NCI-H2081 (cell line): ENCODE measurements at regions not wholly inside any gene's neighbourhood (a gene's known extent, or its start where the extent isn't known, plus 50 kb on each side); places are given as distances from the start of the nearest gene placed in this dataset.
A peak's percentile ranks its signal among the peaks of the same experiment; 100 is the strongest.

ENCODE experiments used
- DNase-seq, 2 experiments: peaks; one replicate each; lab custom pipeline; 2025; lab: John Stamatoyannopoulos, UW

GRCh38 chr13:104321756-104322155 lies 1255.5 kb upstream of the SLC10A2 start:
- DNase-seq, result no peak

- DNase-seq, result no peak
Measured at GRCh38 chr13:104320446-104320845, 1254.2 kb upstream of the SLC10A2 start.

- peak; percentile 24 to 39 for DNase-seq
Measured at GRCh38 chr13:104318121-104318520, 1251.9 kb upstream of the SLC10A2 start.

- DNase-seq, result no peak
Measured at GRCh38 chr13:104315606-104316005, 1249.4 kb upstream of the SLC10A2 start.

DNA sequence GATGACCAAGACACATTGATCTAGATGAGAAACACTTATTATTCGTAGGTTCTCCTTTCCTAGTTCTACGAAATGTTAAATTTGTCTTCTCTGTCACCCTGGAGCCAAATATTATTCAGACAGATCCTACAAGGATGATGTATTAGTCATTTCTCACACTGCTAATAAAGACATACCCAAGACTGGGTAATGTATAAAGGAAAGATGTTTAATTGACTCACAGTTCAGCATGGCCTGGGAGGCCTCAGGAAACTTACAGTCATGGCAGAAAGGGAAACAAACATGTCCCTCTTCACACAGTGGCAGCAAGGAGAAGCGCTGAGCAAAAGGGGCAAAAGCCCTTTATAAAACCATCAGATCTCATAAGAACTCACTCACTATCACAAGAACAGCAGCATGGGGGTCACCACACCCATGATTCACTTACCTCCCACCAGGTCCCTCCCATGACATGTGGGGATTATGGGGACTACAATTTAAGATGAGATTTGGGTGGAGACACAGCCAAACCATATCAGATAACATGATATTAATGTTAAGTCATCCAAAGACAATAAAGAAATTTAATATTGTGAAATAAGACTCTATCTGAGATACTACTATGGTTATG lies 1248.8 kb upstream of the SLC10A2 start:
- no peak for DNase-seq

GRCh38 chr13:104314321-104314720 lies 1248.1 kb upstream of the SLC10A2 start:
- DNase-seq, result no peak

DNA sequence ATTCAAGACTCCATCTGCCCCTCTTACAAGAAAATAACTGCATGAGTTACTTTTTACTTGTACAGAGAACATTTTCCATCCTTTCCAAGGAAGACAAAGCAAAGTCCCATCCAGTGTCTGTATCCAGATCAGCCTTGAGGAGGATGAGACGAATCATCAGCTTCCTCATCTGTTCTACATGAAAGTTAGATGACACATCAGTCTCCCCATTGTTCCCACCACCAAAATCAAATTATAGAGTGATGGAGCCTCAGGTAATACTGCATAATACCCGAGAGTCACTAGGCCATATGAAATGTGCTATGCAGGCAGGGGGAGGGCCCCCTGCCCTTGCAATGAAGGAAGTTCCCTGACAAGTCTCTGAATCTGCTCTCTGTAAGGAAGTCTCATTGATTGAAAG lies 1244.6 kb upstream of the SLC10A2 start:
- DNase-seq, result no peak

DNA sequence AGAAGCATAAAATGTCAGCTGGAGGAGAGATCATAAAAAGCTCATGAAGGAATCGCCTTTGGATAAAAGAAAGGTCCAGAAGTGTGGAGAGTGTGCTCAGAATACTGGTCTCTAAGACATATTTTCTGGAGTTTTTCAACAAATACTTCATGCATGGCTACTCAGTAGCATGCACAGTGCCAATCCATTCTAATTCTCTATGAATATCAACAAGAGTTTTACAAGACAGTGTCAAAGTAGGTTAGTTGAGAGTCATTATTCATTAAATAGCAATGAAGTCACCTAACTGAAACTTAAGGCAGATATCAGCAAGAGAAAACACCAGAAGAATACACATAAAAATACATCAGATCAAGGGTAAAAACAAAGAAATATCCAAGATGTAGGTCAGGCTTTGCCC lies 1243.2 kb upstream of the SLC10A2 start:
- DNase-seq, result no peak

- no peak for DNase-seq
Measured at GRCh38 chr13:104301171-104301975, 1235.2 kb upstream of the SLC10A2 start.

DNA sequence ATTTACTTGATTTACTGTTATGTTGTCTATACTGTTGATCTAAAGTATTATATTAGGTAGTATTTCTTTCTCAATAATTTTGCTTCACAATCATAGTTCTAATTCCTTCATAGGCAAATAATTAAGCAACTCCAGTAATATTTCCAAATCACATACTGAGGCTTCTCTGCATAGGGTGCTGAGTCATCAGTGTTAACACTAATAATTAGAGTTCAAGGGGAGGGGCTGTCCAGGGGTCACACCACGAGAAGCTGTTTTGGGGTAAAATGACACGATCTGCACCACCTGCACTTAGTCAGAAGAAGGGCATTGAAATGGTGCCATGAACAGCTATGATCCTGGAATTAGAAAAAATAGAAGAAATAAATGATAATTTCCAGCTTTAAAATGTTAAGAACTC lies 1230.9 kb upstream of the SLC10A2 start:
- no peak for DNase-seq

DNA sequence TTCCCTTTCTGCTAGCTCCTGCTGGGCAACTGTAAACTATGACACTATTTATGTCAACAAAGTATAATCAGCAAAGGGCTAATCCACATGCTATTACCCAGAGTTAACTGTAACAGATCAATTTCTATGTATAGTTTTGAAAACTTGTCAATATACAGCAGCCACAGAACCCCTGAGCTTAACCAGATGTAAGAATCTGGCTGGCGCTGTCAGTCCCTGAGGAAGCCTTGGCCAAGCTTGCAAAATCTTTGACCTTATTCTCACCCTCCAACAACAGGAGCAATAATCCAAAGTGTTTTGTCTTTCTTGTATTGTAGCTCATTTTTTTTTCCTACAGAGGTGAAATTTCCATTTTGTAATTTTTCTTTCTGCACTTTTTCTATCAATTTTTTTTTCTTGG lies 1230.1 kb upstream of the SLC10A2 start:
- no peak for DNase-seq

- DNase-seq, result no peak
Measured at GRCh38 chr13:104295537-104295936, 1229.3 kb upstream of the SLC10A2 start.

DNA sequence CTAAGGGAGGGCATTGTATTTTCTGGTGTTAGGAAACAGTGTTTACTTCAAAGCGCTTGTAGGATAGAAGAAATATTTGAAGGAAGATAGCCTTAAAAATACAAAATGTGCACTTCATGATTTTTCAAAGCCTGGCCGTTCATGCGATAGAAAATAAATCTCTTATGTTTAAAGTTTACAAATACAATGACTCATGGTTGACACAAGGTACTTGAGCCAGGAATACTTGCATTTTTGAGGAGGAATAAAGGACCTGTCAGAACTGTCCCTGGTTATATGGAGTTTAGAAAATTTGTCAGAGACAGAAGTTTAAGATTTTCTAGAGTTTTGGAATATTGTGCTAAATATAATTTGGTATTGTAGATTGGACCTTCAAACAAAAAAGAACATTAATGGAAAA lies 1223.2 kb upstream of the SLC10A2 start:
- no peak for DNase-seq

DNA sequence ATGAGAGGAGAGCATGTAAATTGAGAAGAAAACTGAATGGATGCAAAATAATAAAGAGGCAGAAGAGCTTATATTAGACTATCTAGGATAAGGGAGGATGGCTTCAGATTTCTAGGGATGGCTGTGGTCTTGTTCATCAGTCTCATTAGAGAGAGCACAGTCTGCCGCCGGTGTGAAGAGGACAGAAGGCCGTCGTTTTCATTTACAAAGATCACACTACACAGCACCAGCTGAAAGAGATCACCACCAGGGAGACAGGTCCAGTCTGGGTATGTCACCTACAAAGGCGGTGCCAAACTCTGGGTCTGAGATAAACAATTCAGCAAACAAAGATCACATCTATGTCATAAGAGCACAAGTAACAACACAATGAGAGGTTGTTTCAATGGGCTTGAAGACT lies 1222.3 kb upstream of the SLC10A2 start:
- DNase-seq, result no peak

DNA sequence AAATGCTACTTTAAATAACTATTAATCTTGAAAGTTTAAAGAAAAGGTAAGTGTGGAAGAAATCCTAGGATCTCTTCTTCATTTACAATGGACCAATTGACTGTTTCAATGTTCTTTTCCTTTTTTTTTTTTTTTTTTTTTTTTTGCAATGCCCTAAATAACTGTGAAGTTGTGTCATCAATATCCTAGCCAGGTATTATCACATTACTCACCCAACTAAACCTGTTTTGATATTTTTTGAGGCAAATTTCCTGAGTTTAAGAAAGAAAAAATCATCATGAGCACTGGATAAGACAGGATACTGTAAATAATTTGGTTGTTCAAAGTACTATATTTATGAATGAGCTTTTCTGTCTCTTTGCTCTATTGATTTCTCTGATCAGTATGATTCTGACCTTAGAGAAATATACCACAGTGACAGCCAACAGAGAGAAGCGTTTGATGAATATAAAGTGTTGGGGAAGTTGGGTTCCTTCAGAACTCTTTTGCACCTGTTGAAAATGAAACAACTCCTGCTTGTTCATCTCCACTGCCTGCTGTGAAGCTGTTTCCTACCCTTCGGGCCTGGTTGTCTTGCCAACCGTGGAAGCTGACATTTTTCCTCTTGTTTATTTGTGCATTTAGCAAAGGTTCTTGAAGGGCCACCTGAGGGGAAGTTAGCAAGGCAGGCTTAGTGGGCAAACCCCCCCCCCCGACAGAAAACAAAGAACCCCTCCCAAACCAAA lies 1220.5 kb upstream of the SLC10A2 start:
- peak in 1 of 2 experiments; percentile 52 for DNase-seq

DNA sequence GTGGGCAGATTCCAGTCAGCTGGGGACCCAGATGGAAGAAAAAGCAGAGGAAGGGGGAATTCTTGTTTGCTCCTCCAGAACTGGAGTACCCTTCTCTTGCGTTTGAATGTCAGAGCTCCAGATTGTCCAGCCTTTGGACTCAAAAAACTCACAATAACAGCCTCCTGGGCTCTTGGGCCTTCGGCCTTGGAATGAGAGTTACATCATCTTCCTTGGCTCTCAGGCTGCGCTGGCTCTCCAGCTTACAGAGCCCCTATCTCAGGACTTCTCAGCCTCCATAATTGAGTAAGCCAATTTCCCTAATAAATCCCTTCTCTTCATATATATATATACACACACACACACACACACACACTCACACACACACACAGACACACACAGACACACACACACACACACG lies 1215.7 kb upstream of the SLC10A2 start:
- no peak for DNase-seq

GRCh38 chr13:104270731-104271130 lies 1204.5 kb upstream of the SLC10A2 start:
- DNase-seq, result peak in 1 of 2 experiments; percentile 44

DNA sequence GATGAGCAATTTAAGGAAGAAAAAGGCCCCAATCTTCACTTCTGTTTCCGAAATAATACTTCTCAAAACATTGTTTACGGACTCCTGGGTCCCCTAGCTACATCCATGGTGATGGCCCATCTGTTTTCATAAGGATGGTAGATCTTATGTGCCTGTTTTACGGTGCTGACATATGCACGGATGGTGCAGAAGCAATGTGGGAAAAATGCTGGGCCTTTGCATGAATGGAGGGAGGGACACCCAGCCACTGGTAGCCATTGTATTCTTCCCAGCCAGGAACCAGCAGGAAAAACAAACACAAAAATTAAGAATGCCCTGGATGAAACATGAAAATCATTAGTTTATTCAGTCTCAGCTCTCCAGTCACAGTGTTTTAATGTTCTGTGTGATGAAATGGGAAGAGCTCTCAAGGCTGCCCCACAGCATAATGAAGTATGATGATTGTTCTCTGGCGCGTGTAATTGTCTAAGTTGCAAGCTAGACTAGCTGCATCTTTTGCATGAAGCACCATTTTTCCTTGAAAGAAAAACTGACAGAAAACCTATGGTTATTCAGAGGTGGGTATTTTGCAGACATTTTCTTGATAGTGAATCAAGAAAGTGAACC lies 1201.1 kb upstream of the SLC10A2 start:
- DNase-seq, result no peak

DNA sequence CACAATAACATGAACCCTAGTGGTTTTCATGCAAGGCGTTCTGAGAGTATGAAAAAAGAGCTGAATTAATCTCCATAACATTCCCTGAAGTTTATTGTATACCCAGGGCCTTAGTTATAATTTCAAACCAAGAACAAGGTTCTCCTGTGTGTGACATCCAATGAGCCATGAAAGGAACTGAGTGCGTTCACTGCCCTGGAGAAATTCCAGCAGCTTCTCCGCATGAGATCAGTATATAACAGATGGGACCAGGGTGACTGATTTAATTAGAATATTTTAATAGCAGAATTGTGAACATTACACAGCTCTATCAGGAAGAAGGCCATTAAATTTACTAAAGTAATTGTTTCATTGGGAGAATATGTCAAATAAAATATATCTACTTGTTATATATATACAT lies 1190.5 kb upstream of the SLC10A2 start:
- DNase-seq, result peak in 1 of 2 experiments; percentile 11

DNA sequence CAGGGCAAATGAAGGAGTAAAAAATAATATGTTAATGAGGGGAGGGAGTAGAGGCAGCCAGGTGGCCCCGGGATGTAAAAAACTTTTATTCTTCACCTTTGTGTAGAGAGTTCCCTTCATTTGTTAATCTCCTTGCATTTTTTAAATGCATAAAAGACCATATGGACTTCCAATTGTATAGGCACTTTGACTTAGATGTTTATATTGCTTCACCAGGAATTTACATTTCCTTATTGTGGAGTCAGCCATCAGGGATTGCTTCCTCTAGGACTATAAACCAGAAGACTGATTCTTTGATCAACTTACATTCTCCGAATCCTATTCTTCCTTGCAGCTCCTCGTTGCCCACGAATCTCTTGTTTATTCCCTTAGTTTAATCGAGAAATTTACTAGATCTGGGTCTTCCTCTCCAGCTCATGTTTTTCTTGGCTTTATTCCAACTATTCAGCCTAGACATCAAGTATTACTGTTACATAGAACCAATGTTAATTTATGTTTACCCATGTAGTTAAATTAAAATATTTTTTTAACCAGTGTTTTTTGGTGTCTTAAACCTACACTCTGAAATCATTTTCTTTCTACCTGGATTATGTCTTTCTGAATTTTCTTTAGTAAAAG lies 1187.0 kb upstream of the SLC10A2 start:
- no peak for DNase-seq

- DNase-seq, result no peak
Measured at GRCh38 chr13:104251931-104252330, 1185.7 kb upstream of the SLC10A2 start.

- no peak for DNase-seq
Measured at GRCh38 chr13:104246955-104247354, 1180.7 kb upstream of the SLC10A2 start.
